Nephron (organoid): ENCODE measurements at regions not wholly inside any gene's neighbourhood (a gene's known extent, or its start where the extent isn't known, plus 50 kb on each side); places are given as distances from the start of the nearest gene placed in this dataset.

Source experiments
- H3K27ac Mint-ChIP-seq, 3 experiments: 2 replicates each; pipeline ENCODE4 v1.8.0; 2020; ENCODE audit warnings: mixed read lengths in 3 of 3, mild to moderate bottlenecking in 2 of 3, moderate library complexity in 1 of 3
- H3K27me3 Mint-ChIP-seq: 2 replicates; pipeline ENCODE4 v1.8.0; 2021; ENCODE audit warnings: low read depth, mild to moderate bottlenecking, moderate library complexity, mixed read lengths
- H3K36me3 Mint-ChIP-seq: 2 replicates; pipeline ENCODE4 v1.8.0; 2020; ENCODE audit warnings: low read depth, mixed read lengths
- H3K4me1 Mint-ChIP-seq: 2 replicates; pipeline ENCODE4 v1.8.0; 2020; ENCODE audit warnings: mixed read lengths
- H3K4me3 Mint-ChIP-seq, 3 experiments: 2 replicates each; pipeline ENCODE4 v1.8.0; 2020; ENCODE audit warnings: mild to moderate bottlenecking in 3 of 3, mixed read lengths in 3 of 3, moderate library complexity in 2 of 3
- H3K9me3 Mint-ChIP-seq: 2 replicates; pipeline ENCODE4 v1.8.0; 2020; ENCODE audit warnings: mixed read lengths
- TF ChIP-seq, protein P1 (sequence below), 3 experiments: fragments of 200-600 bp; sonication (generic); IDR thresholded peaks; one replicate each; pipeline ENCODE4 v1.5.0; 2021; ENCODE audit warnings: antibody characterized with exemption in 3 of 3; ENCODE audit not compliant: unreplicated experiment in 3 of 3

DNA sequence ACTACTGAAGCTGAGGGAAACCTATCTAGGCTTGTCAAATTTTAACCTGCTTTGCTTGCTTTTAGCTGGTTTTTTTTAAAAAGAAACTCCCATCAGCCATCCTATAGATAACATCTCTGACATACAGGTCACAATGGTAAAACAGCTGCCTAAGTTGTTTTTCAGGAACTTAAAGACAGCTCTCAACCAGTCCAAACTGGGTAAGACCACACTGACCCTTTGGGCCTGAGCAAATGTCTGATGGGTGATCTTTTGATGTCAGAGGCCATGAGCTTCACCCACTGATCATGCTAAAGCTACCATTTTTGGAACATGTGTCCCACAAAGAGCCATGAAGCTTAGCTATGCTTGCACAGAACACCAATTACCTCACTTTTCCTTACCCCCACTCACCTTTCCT is 50.0 kb upstream of the TANC1 start:
- Mint-ChIP-seq H3K27ac (no peak overlapping the region), H3K27me3 (peaks cover 3% of the 10 kb centered on the region), H3K4me3 (no peak overlapping the region), H3K36me3 (no peaks in the 10 kb centered on the region), H3K9me3 (peaks cover 5% of the 10 kb centered on the region), H3K4me1 (peaks cover 32% of the 10 kb centered on the region)
- TF ChIP-seq, protein P1, sequence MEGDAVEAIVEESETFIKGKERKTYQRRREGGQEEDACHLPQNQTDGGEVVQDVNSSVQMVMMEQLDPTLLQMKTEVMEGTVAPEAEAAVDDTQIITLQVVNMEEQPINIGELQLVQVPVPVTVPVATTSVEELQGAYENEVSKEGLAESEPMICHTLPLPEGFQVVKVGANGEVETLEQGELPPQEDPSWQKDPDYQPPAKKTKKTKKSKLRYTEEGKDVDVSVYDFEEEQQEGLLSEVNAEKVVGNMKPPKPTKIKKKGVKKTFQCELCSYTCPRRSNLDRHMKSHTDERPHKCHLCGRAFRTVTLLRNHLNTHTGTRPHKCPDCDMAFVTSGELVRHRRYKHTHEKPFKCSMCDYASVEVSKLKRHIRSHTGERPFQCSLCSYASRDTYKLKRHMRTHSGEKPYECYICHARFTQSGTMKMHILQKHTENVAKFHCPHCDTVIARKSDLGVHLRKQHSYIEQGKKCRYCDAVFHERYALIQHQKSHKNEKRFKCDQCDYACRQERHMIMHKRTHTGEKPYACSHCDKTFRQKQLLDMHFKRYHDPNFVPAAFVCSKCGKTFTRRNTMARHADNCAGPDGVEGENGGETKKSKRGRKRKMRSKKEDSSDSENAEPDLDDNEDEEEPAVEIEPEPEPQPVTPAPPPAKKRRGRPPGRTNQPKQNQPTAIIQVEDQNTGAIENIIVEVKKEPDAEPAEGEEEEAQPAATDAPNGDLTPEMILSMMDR (IDR thresholded peaks at IDR 0.05; ENCODE audit: unreplicated experiment in 3 of 3) = no peak
